Muscle of back (tissue), 3 donors: ENCODE measurements at regions not wholly inside any gene's neighbourhood (a gene's known extent, or its start where the extent isn't known, plus 50 kb on each side); places are given as distances from the start of the nearest gene placed in this dataset.
"Not testable (repeated sequence)": the region's sequence is repeated elsewhere in the genome, so short reads cannot be mapped to it uniquely, and the experiment has no call there.

Source experiments
- DNase-seq, 3 donors: peaks; one replicate each; pipeline versions ENCODE4 v3.0.0 to v3.0.0-alpha.2; 2013

GRCh38 chr22:48070760-48071159, 1308.3 kb downstream of the TBC1D22A start:
- no peak for DNase-seq

GRCh38 chr22:48070083-48070482, 1307.6 kb downstream of the TBC1D22A start:
- no peak for DNase-seq

- DNase-seq: no peak
Measured at GRCh38 chr22:48069256-48069655, 1306.8 kb downstream of the TBC1D22A start.

GRCh38 chr22:48068323-48068885, 1306.0 kb downstream of the TBC1D22A start:
- no peak for DNase-seq

- DNase-seq: no peak
Measured at GRCh38 chr22:48065892-48066291, 1303.4 kb downstream of the TBC1D22A start.

- no peak for DNase-seq
Measured at GRCh38 chr22:48061726-48062125, 1299.3 kb downstream of the TBC1D22A start.

GRCh38 chr22:48060266-48060665, 1297.8 kb downstream of the TBC1D22A start:
- no peak for DNase-seq

GRCh38 chr22:48059521-48059920, 1297.1 kb downstream of the TBC1D22A start:
- DNase-seq: not testable (repeated sequence)

GRCh38 chr22:48057116-48057835, 1294.8 kb downstream of the TBC1D22A start:
- no peak for DNase-seq

GRCh38 chr22:48055827-48056226, 1293.4 kb downstream of the TBC1D22A start:
- no peak for DNase-seq

GRCh38 chr22:48055185-48055584, 1292.7 kb downstream of the TBC1D22A start:
- no peak for DNase-seq

- no peak for DNase-seq
Measured at GRCh38 chr22:48054596-48054995, 1292.1 kb downstream of the TBC1D22A start.

- no peak for DNase-seq
Measured at GRCh38 chr22:48053973-48054372, 1291.5 kb downstream of the TBC1D22A start.

- no peak for DNase-seq
Measured at GRCh38 chr22:48053486-48053885, 1291.0 kb downstream of the TBC1D22A start.

GRCh38 chr22:48052621-48052890, 1290.1 kb downstream of the TBC1D22A start:
- DNase-seq: no peak

- DNase-seq: no peak
Measured at GRCh38 chr22:48051796-48052620, 1289.6 kb downstream of the TBC1D22A start.

- DNase-seq: no peak
Measured at GRCh38 chr22:48050836-48051235, 1288.4 kb downstream of the TBC1D22A start.

- DNase-seq: no peak
Measured at GRCh38 chr22:48049116-48049515, 1286.7 kb downstream of the TBC1D22A start.

GRCh38 chr22:48047722-48048500, 1285.5 kb downstream of the TBC1D22A start:
- no peak for DNase-seq

GRCh38 chr22:48045369-48045768, 1282.9 kb downstream of the TBC1D22A start:
- no peak for DNase-seq

GRCh38 chr22:48044487-48045060, 1282.1 kb downstream of the TBC1D22A start:
- DNase-seq: no peak

GRCh38 chr22:48043581-48043980, 1281.1 kb downstream of the TBC1D22A start:
- DNase-seq: no peak
